OCI-LY1 (cell line): ENCODE measurements at regions not wholly inside any gene's neighbourhood (a gene's known extent, or its start where the extent isn't known, plus 50 kb on each side); places are given as distances from the start of the nearest gene placed in this dataset.
"Not testable (repeated sequence)": the region's sequence is repeated elsewhere in the genome, so short reads cannot be mapped to it uniquely, and the experiment has no call there.

Source experiments
- H2AFZ ChIP-seq: fragments of 200-600 bp; sonication (generic), shearing (Covaris generic); 2 replicates; pipeline ENCODE4 v1.6.0; 2014; ENCODE audit warnings: antibody characterized with exemption, mild to moderate bottlenecking, low read length
- H3F3A ChIP-seq: fragments of 200-600 bp; sonication (generic), shearing (Covaris generic); 2 replicates; pipeline ENCODE4 v1.6.0; 2014; ENCODE audit warnings: mild to moderate bottlenecking, antibody characterized with exemption, low read length, moderate library complexity; ENCODE audit not compliant: insufficient read depth
- H3K27ac ChIP-seq: fragments of 200-600 bp; sonication (generic); 2 replicates; pipeline ENCODE4 v1.5.1; 2014; ENCODE audit warnings: low read length, mixed run types, mild to moderate bottlenecking, low read depth; ENCODE audit not compliant: poor library complexity, severe bottlenecking
- H3K27me3 ChIP-seq: fragments of 200-600 bp; sonication (generic); 2 replicates; pipeline ENCODE4 v1.6.0; 2014; ENCODE audit warnings: antibody characterized with exemption, mild to moderate bottlenecking, low read length, moderate library complexity; ENCODE audit not compliant: insufficient read depth
- H3K36me3 ChIP-seq: fragments of 200-600 bp; sonication (generic); 2 replicates; pipeline ENCODE4 v1.6.1; 2014; ENCODE audit warnings: mild to moderate bottlenecking, antibody characterized with exemption, low read length, moderate library complexity, mixed read lengths; ENCODE audit not compliant: insufficient read depth
- H3K4me1 ChIP-seq: fragments of 200-600 bp; sonication (generic); 2 replicates; pipeline ENCODE4 v1.5.1; 2014; ENCODE audit warnings: mild to moderate bottlenecking, low read length, moderate library complexity; ENCODE audit not compliant: insufficient read depth, severe bottlenecking
- H3K4me2 ChIP-seq: fragments of 200-600 bp; sonication (generic), shearing (Covaris generic); 2 replicates; pipeline ENCODE4 v1.6.1; 2014; ENCODE audit warnings: low read length
- H3K4me3 ChIP-seq: fragments of 200-600 bp; sonication (generic); 2 replicates; pipeline ENCODE4 v1.5.1; 2014; ENCODE audit warnings: low read length, low read depth, mild to moderate bottlenecking, mixed read lengths; ENCODE audit not compliant: poor library complexity, severe bottlenecking
- H3K79me2 ChIP-seq: fragments of 200-600 bp; shearing (Covaris generic); 2 replicates; pipeline ENCODE4 v1.6.1; 2016; ENCODE audit warnings: mixed run types, low read length, mixed read lengths; ENCODE audit not compliant: insufficient read depth
- H3K9ac ChIP-seq: fragments of 200-600 bp; sonication (generic), shearing (Covaris generic); 2 replicates; pipeline ENCODE4 v1.6.1; 2014; ENCODE audit warnings: mild to moderate bottlenecking, low read length, mixed read lengths
- H3K9me2 ChIP-seq: fragments of 200-600 bp; sonication (generic), shearing (Covaris generic); 2 replicates; pipeline ENCODE4 v1.6.1; 2014; ENCODE audit warnings: low read depth, mild to moderate bottlenecking, low read length, mixed read lengths
- H3K9me3 ChIP-seq: fragments of 200-600 bp; shearing (Covaris generic); 2 replicates; pipeline ENCODE4 v1.6.1; 2014; ENCODE audit warnings: low read length, mixed read lengths
- H4K20me1 ChIP-seq: fragments of 200-600 bp; sonication (generic), shearing (Covaris generic); 2 replicates; pipeline ENCODE4 v1.6.0; 2016; ENCODE audit warnings: mild to moderate bottlenecking, low read length; ENCODE audit not compliant: insufficient read depth
- CTCF ChIP-seq: fragments of 200-600 bp; sonication (generic), shearing (Covaris generic); IDR thresholded peaks from 2 replicates; pipeline ENCODE4 v1.5.1; 2017; ENCODE audit warnings: mild to moderate bottlenecking, antibody characterized with exemption, low read length, moderate library complexity, mixed read lengths
- EZH2 ChIP-seq: fragments of 200-600 bp; sonication (generic), shearing (Covaris generic); IDR thresholded peaks from 2 replicates; pipeline ENCODE4 v1.8.0; 2017; ENCODE audit warnings: borderline replicate concordance, mixed run types, mild to moderate bottlenecking, antibody characterized with exemption, low read length, moderate library complexity, mixed read lengths

GRCh38 chr7:152594801-152595200 is 81.1 kb downstream of the XRCC2 start:
- Histone ChIP-seq H2AFZ (no peak overlapping the region), H3K4me3 (no peak overlapping the region), H3K27me3 (no peaks in the 10 kb centered on the region; the same call in 1 of the 2 replicates), H3K9me2 (no peaks in the 10 kb centered on the region), H3F3A (no peaks in the 10 kb centered on the region), H3K4me2 (no peak overlapping the region), H4K20me1 (no peaks in the 10 kb centered on the region), H3K79me2 (no peaks in the 10 kb centered on the region), H3K36me3 (no peaks in the 10 kb centered on the region), H3K9me3 (no peaks in the 10 kb centered on the region), H3K9ac (no peak overlapping the region), H3K27ac (no peak overlapping the region), H3K4me1 (no peaks in the 10 kb centered on the region)
- TF ChIP-seq CTCF (no peak), EZH2 (no peak)

GRCh38 chr7:152591976-152592375 is 84.0 kb downstream of the XRCC2 start:
- Histone ChIP-seq H3K79me2 (no peaks in the 10 kb centered on the region), H3K4me1 (no peaks in the 10 kb centered on the region), H4K20me1 (no peaks in the 10 kb centered on the region), H3K27ac (no peak overlapping the region), H3K27me3 (no peaks in the 10 kb centered on the region; the same call in 1 of the 2 replicates), H3K9me3 (no peaks in the 10 kb centered on the region), H3F3A (no peaks in the 10 kb centered on the region), H3K9ac (no peak overlapping the region), H2AFZ (no peak overlapping the region), H3K9me2 (no peaks in the 10 kb centered on the region), H3K36me3 (no peaks in the 10 kb centered on the region), H3K4me3 (no peak overlapping the region), H3K4me2 (no peak overlapping the region)
- TF ChIP-seq EZH2 (no peak), CTCF (no peak)

- no peaks in the 10 kb centered on the region for H4K20me1 ChIP-seq
- H3K4me3 ChIP-seq = no peak overlapping the region
- H3K9ac ChIP-seq = no peak overlapping the region
- no peaks in the 10 kb centered on the region for H3K9me2 ChIP-seq
- H3F3A ChIP-seq = no peaks in the 10 kb centered on the region
- no peaks in the 10 kb centered on the region for H3K9me3 ChIP-seq
- H3K4me1 ChIP-seq = no peaks in the 10 kb centered on the region
- no peaks in the 10 kb centered on the region for H3K36me3 ChIP-seq
- H3K27ac ChIP-seq = no peak overlapping the region
- H2AFZ ChIP-seq = no peak overlapping the region
- TF ChIP-seq EZH2 (no peak), CTCF (no peak)
- H3K79me2 ChIP-seq = no peaks in the 10 kb centered on the region
- no peak overlapping the region for H3K4me2 ChIP-seq
- no peaks in the 10 kb centered on the region; the same call in 1 of the 2 replicates for H3K27me3 ChIP-seq
Measured at GRCh38 chr7:152590481-152590880, 85.5 kb downstream of the XRCC2 start.

- H3K4me1 ChIP-seq, H3K27me3 ChIP-seq, H3K9me2 ChIP-seq, H3K79me2 ChIP-seq, H4K20me1 ChIP-seq, H3F3A ChIP-seq, H3K9ac ChIP-seq, H3K27ac ChIP-seq, H3K36me3 ChIP-seq, H2AFZ ChIP-seq, H3K9me3 ChIP-seq, H3K4me3 ChIP-seq, H3K4me2 ChIP-seq: not testable (repeated sequence)
Measured at GRCh38 chr7:152589821-152590220, 86.1 kb downstream of the XRCC2 start.
